DND-41 (cell line): ENCODE measurements at regions not wholly inside any gene's neighbourhood (a gene's known extent, or its start where the extent isn't known, plus 50 kb on each side); places are given as distances from the start of the nearest gene placed in this dataset.

Experiments
- ATAC-seq: fragments of 200-7000 bp; cut with Tn5 transposase; 3 replicates; pipeline ENCODE4 v1.9.1; 2021; ENCODE audit warnings: low read depth; ENCODE audit not compliant: insufficient read depth
- DNase-seq: peaks from one replicate; pipeline ENCODE4 v3.0.0-alpha.2; 2020
- H2AFZ ChIP-seq: 2 replicates; pipeline ENCODE4 v1.6.0; 2012; ENCODE audit warnings: low read depth, low read length
- H3K27ac ChIP-seq: 2 replicates; pipeline ENCODE4 v1.5.1; 2012; ENCODE audit warnings: low read length, inconsistent platforms
- H3K27me3 ChIP-seq: fragments of 200-600 bp; sonication (generic); 2 replicates; pipeline ENCODE4 v1.6.0; 2012; ENCODE audit warnings: low read length, mild to moderate bottlenecking, inconsistent platforms; ENCODE audit not compliant: insufficient read depth, poor library complexity
- H3K36me3 ChIP-seq: 2 replicates; pipeline ENCODE4 v1.5.1; 2012; ENCODE audit warnings: low read length, inconsistent platforms; ENCODE audit not compliant: insufficient read depth
- H3K4me1 ChIP-seq: 2 replicates; pipeline ENCODE4 v1.5.1; 2012; ENCODE audit warnings: mild to moderate bottlenecking, low read length; ENCODE audit not compliant: insufficient read depth
- H3K4me2 ChIP-seq: 2 replicates; pipeline ENCODE4 v1.6.0; 2012; ENCODE audit warnings: mild to moderate bottlenecking, moderate library complexity, low read length, inconsistent platforms; ENCODE audit not compliant: insufficient read depth
- H3K4me3 ChIP-seq, 2 experiments: fragments of 200-600 bp in 1 of 2; shearing (Covaris generic) in 1 of 2; 2 replicates each; pipeline ENCODE4 v1.5.1; 2012 to 2016; ENCODE audit warnings: inconsistent platforms in 2 of 2, low read length in 2 of 2, mild to moderate bottlenecking in 2 of 2, low read depth in 1 of 2, moderate library complexity in 1 of 2
- H3K79me2 ChIP-seq: 2 replicates; pipeline ENCODE4 v1.6.0; 2012; ENCODE audit warnings: low read length, inconsistent platforms; ENCODE audit not compliant: insufficient read depth
- H3K9ac ChIP-seq: 2 replicates; pipeline ENCODE4 v1.6.0; 2012; ENCODE audit warnings: low read depth, mild to moderate bottlenecking, inconsistent platforms, low read length, moderate library complexity
- H3K9me3 ChIP-seq: 2 replicates; pipeline ENCODE4 v1.5.1; 2012; ENCODE audit warnings: low read length, moderate library complexity, mild to moderate bottlenecking, inconsistent platforms; ENCODE audit not compliant: insufficient read depth, severe bottlenecking
- H4K20me1 ChIP-seq: 2 replicates; pipeline ENCODE4 v1.6.0; 2012; ENCODE audit warnings: low read length; ENCODE audit not compliant: insufficient read depth
- CTCF ChIP-seq: IDR thresholded peaks from 2 replicates; pipeline ENCODE4 v1.5.1; 2012; ENCODE audit warnings: borderline replicate concordance, low read length, moderate library complexity, mild to moderate bottlenecking; ENCODE audit not compliant: poor library complexity, severe bottlenecking; ENCODE audit errors: extremely low read depth
- EZH2 ChIP-seq: IDR thresholded peaks from 3 replicates; pipeline ENCODE4 v1.6.1; 2012; ENCODE audit warnings: borderline replicate concordance, low read depth, mild to moderate bottlenecking, moderate library complexity, low read length, inconsistent platforms; ENCODE audit not compliant: severe bottlenecking

DNA sequence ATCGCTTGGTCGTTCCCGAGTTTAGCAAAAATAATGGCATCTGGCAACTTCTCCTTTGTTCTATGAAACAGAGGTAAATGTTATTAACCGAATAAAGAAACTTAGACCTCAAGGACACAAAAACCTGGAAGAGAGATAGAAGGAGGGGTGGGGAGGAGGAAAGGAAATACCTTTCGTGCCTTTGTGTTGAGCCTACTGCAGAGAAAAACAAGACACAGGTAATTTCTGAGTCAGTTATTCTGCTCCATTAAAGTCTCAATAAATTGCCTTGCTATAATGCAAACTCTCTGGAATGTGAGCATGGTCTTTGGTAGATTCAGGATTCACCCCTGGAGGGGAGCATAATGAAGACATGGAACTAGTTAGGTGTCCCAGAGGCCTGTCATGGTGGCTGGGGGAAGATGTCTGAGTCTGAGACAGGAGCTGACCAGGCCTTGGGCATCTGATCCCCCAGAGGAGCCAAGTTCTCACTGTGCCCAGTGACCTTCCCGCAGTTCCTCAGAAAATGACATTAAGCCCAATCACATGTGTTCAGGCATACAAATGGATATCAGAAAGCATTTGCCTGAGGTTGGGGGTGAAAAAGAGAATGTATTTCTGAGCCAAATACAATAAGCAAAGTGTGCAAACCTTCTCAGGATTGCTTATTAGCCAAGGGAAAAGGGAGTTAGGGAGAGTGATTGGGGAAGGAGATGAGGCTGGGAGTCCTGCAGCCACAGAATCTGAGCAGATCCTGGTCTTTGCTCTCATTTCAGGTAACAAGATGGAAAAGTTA is 72.6 kb upstream of the CADM1 start:
- no peak overlapping the region for H3K27ac ChIP-seq

DNA sequence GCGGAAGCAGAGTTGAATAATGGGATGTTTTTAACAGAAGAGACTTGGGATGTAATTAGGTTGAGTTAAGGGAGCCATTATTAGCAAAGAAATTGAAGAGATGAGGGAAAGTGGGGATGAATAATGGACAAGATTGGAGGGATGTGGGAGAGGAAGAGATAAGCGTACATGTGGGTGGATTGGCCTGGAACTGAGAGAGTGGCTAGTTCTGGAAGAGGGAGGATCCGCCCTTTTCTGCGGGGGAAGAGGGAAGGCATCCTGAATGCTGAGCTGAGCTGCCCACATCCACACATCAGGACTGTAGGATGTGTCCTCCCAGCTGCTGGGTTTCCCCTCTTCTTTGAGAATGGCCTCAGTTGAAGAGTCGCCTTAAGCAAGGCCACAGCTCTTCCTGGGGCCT is 68.3 kb upstream of the CADM1 start:
- no peak overlapping the region for H3K9ac ChIP-seq
- no peaks in the 10 kb centered on the region for H3K79me2 ChIP-seq
- no peak for DNase-seq
- TF ChIP-seq EZH2 (no peak), CTCF (no peak)
- no peak for ATAC-seq
- H3K4me2 ChIP-seq, result no peak overlapping the region
- no peaks in the 10 kb centered on the region for H4K20me1 ChIP-seq
- H3K27me3 ChIP-seq, result peaks cover 2% of the 10 kb centered on the region
- H3K9me3 ChIP-seq, result no peaks in the 10 kb centered on the region
- H3K4me1 ChIP-seq, result no peaks in the 10 kb centered on the region
- no peak overlapping the region for H3K27ac ChIP-seq
- no peak overlapping the region for H2AFZ ChIP-seq
- no peak overlapping the region for H3K4me3 ChIP-seq
- H3K36me3 ChIP-seq, result no peaks in the 10 kb centered on the region

More for the DNA sequence above, 72.6 kb upstream of the CADM1 start:
- H3K9me3 ChIP-seq, result no peaks in the 10 kb centered on the region
- no peaks in the 10 kb centered on the region for H3K4me1 ChIP-seq
- H4K20me1 ChIP-seq, result no peaks in the 10 kb centered on the region
- H3K79me2 ChIP-seq, result no peaks in the 10 kb centered on the region
- peaks cover 3% of the 10 kb centered on the region for H3K27me3 ChIP-seq
- no peak overlapping the region for H3K4me3 ChIP-seq
- no peak for TF ChIP-seq EZH2
- no peak for DNase-seq
- ATAC-seq, result no peak
- H2AFZ ChIP-seq, result no peak overlapping the region
- no peaks in the 10 kb centered on the region for H3K36me3 ChIP-seq
- H3K4me2 ChIP-seq, result no peak overlapping the region
- H3K9ac ChIP-seq, result no peak overlapping the region

GRCh38 chr11:115566180-115566764 is 62.1 kb upstream of the CADM1 start:
- Histone ChIP-seq H3K9ac (no peak overlapping the region), H3K79me2 (no peaks in the 10 kb centered on the region), H3K4me2 (no peak overlapping the region), H3K27ac (no peak overlapping the region), H3K36me3 (no peaks in the 10 kb centered on the region), H4K20me1 (no peaks in the 10 kb centered on the region), H3K4me1 (no peaks in the 10 kb centered on the region), H3K4me3 (no peak overlapping the region), H3K27me3 (no peaks in the 10 kb centered on the region), H2AFZ (no peak overlapping the region), H3K9me3 (no peaks in the 10 kb centered on the region)
- no peak for DNase-seq
- TF ChIP-seq CTCF, result no peak
- no peak for TF ChIP-seq EZH2
- ATAC-seq, result no peak

DNA sequence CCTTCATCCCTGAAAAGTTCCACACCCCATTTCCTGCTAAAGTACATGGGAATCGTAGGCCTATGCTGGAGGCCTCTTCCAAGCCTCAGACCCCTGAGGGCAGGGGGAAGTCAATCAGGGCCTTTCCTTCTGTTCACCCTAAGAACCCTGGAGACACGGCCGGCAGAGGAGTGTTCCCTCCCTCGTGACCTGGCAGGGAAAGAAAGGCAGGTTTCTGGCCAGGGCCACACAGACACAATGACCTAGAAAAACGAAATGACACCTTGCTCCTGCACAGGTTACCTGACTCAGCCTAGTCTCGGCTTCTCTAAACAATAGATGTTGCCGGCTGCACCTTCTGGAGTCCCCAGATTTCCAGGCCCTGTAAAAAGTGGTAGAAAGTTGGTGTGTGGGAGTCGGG is 60.6 kb upstream of the CADM1 start:
- Histone ChIP-seq H3K36me3 (no peaks in the 10 kb centered on the region), H4K20me1 (no peaks in the 10 kb centered on the region), H3K79me2 (no peaks in the 10 kb centered on the region), H2AFZ (no peak overlapping the region), H3K4me3 (no peak overlapping the region), H3K4me1 (no peaks in the 10 kb centered on the region), H3K4me2 (no peak overlapping the region), H3K27ac (no peak overlapping the region), H3K9me3 (no peaks in the 10 kb centered on the region), H3K27me3 (no peaks in the 10 kb centered on the region), H3K9ac (no peak overlapping the region)
- no peak for TF ChIP-seq CTCF
- TF ChIP-seq EZH2, result no peak
- DNase-seq (no peak), ATAC-seq (no peak)
